IMR-90 (cell line): ENCODE measurements at regions not wholly inside any gene's neighbourhood (a gene's known extent, or its start where the extent isn't known, plus 50 kb on each side); places are given as distances from the start of the nearest gene placed in this dataset.

Experiments
- ATAC-seq: fragments of 200-7000 bp; cut with Tn5 transposase; 2 replicates; pipeline ENCODE4 v1.9.1; 2020; ENCODE audit warnings: low read depth, mild to moderate bottlenecking, moderate library complexity
- BruUV-seq: library from RNA; stranded (reverse); fragments of 400-500 nt; replicated peaks from 2 replicates; lab custom pipeline; 2021; lab: Mats Ljungman, UMichigan
- CTCF ChIA-PET: fragments of 300-600 bp; formaldehyde crosslinking; extraction: SDS; loops from one replicate; lab custom pipeline; 2021; ENCODE audit warnings: antibody characterized with exemption; lab: Yijun Ruan, JAX
- POLR2A ChIA-PET: fragments of 300-600 bp; sonication (Branson Sonifier 250); formaldehyde crosslinking; loops from one replicate; lab custom pipeline; 2022; ENCODE audit warnings: antibody characterized with exemption; ENCODE audit not compliant: unreplicated experiment; lab: Charles Lee
- DNase-seq: peaks from one replicate; pipeline ENCODE4 v3.0.0; 2013
- H2AFZ ChIP-seq: replicated peaks from 2 replicates; pipeline ENCODE3; 2013; ENCODE audit warnings: low read length, mild to moderate bottlenecking; ENCODE audit not compliant: poor library complexity
- H2AK5ac ChIP-seq: 2 replicates; pipeline ENCODE4 v1.6.1; 2013; ENCODE audit warnings: low read depth, low read length, inconsistent platforms
- H2AK9ac ChIP-seq: replicated peaks from 2 replicates; pipeline ENCODE3; 2013; ENCODE audit warnings: mild to moderate bottlenecking, low read depth, low read length, moderate library complexity; ENCODE audit not compliant: poor library complexity
- H2BK120ac ChIP-seq: 2 replicates; pipeline ENCODE4 v1.6.1; 2013; ENCODE audit warnings: low read depth, low read length, inconsistent platforms
- H2BK15ac ChIP-seq: 3 replicates; pipeline ENCODE4 v1.6.1; 2013; ENCODE audit warnings: low read depth, low read length, inconsistent platforms
- H2BK20ac ChIP-seq: 2 replicates; pipeline ENCODE4 v1.6.1; 2013; ENCODE audit warnings: low read depth, mild to moderate bottlenecking, inconsistent platforms, low read length, moderate library complexity
- H2BK5ac ChIP-seq: 2 replicates; pipeline ENCODE4 v1.6.1; 2013; ENCODE audit warnings: mild to moderate bottlenecking, low read depth, low read length, inconsistent platforms; ENCODE audit not compliant: poor library complexity, severe bottlenecking
- H3K14ac ChIP-seq: replicated peaks from 2 replicates; pipeline ENCODE4 v1.6.1; 2013; ENCODE audit warnings: low read depth, low read length, inconsistent platforms
- H3K18ac ChIP-seq: 2 replicates; pipeline ENCODE4 v1.6.1; 2013; ENCODE audit warnings: low read depth, low read length, control low read depth
- H3K23ac ChIP-seq: 2 replicates; pipeline ENCODE4 v1.6.1; 2013; ENCODE audit warnings: low read depth, low read length, inconsistent platforms
- H3K27ac ChIP-seq: 2 replicates; pipeline ENCODE4 v1.5.1; 2013; ENCODE audit warnings: mild to moderate bottlenecking, control low read depth, low read length; ENCODE audit not compliant: insufficient read depth
- H3K27me3 ChIP-seq: 2 replicates; pipeline ENCODE4 v1.6.1; 2013; ENCODE audit warnings: low read length; ENCODE audit not compliant: control insufficient read depth, insufficient read depth
- H3K36me3 ChIP-seq: 2 replicates; pipeline ENCODE4 v1.6.1; 2013; ENCODE audit warnings: low read length, mixed read lengths; ENCODE audit not compliant: control insufficient read depth, insufficient read depth
- H3K4ac ChIP-seq: 2 replicates; pipeline ENCODE4 v1.6.1; 2013; ENCODE audit warnings: low read depth, low read length, inconsistent platforms
- H3K4me1 ChIP-seq: 2 replicates; pipeline ENCODE4 v1.6.1; 2013; ENCODE audit warnings: low read length, mixed read lengths; ENCODE audit not compliant: control insufficient read depth, insufficient read depth
- H3K4me2 ChIP-seq: 2 replicates; pipeline ENCODE4 v1.6.1; 2013; ENCODE audit warnings: low read depth, mild to moderate bottlenecking, control low read depth, low read length, moderate library complexity
- H3K4me3 ChIP-seq: 2 replicates; pipeline ENCODE4 v1.5.1; 2013; ENCODE audit warnings: low read depth, mild to moderate bottlenecking, control low read depth, low read length, moderate library complexity; ENCODE audit not compliant: insufficient read depth
- H3K56ac ChIP-seq: 2 replicates; pipeline ENCODE4 v1.6.1; 2013; ENCODE audit warnings: low read length, inconsistent platforms; ENCODE audit not compliant: insufficient read depth; ENCODE audit errors: extremely low read depth
- H3K79me1 ChIP-seq, 2 experiments: 2 replicates each; pipeline ENCODE4 v1.6.1; 2013; ENCODE audit warnings: low read length in 2 of 2, inconsistent platforms in 1 of 2, low read depth in 1 of 2
- H3K9ac ChIP-seq: 2 replicates; pipeline ENCODE4 v1.6.1; 2013; ENCODE audit warnings: low read depth, low read length, control low read depth
- H3K9me1 ChIP-seq: 2 replicates; pipeline ENCODE4 v1.6.1; 2013; ENCODE audit warnings: low read length, inconsistent platforms; ENCODE audit not compliant: insufficient read depth
- H3K9me3 ChIP-seq: 2 replicates; pipeline ENCODE4 v1.6.1; 2013; ENCODE audit warnings: low read length; ENCODE audit not compliant: control insufficient read depth, insufficient read depth
- H4K20me1 ChIP-seq: 2 replicates; pipeline ENCODE4 v1.6.1; 2013; ENCODE audit warnings: low read length, inconsistent platforms; ENCODE audit not compliant: insufficient read depth
- H4K5ac ChIP-seq: 2 replicates; pipeline ENCODE4 v1.6.1; 2013; ENCODE audit warnings: mild to moderate bottlenecking, low read depth, low read length, control low read depth
- H4K8ac ChIP-seq, 2 experiments: 2 replicates each; pipeline ENCODE4 v1.6.1; 2013; ENCODE audit warnings: low read depth in 2 of 2, low read length in 2 of 2, control low read depth in 1 of 2, inconsistent platforms in 1 of 2
- H4K91ac ChIP-seq: 2 replicates; pipeline ENCODE4 v1.6.1; 2013; ENCODE audit warnings: low read depth, low read length, inconsistent platforms; ENCODE audit not compliant: insufficient read depth
- BHLHE40 ChIP-seq: fragments of 150-350 bp; IDR thresholded peaks from 2 replicates; pipeline ENCODE4 v1.6.1; 2016; ENCODE audit warnings: mild to moderate bottlenecking, low read depth, low read length
- CEBPB ChIP-seq: IDR thresholded peaks from 2 replicates; pipeline ENCODE4 v1.6.1; 2012; ENCODE audit warnings: low read depth, low read length, improper control_type of control experiment
- CHD1 ChIP-seq: IDR thresholded peaks from 2 replicates; pipeline ENCODE4 v1.6.1; 2012; ENCODE audit warnings: low read depth, low read length, improper control_type of control experiment
- CTCF ChIP-seq: conservative IDR thresholded peaks from 2 replicates; pipeline ENCODE4 v1.5.1; 2012; ENCODE audit warnings: mild to moderate bottlenecking, low read depth, low read length, improper control_type of control experiment
- ELK1 ChIP-seq: fragments of 150-350 bp; IDR thresholded peaks from 2 replicates; pipeline ENCODE4 v1.6.1; 2016; ENCODE audit warnings: low read depth, mild to moderate bottlenecking, low read length, moderate library complexity, borderline replicate concordance
- FOS ChIP-seq: fragments of 150-350 bp; IDR thresholded peaks from 2 replicates; pipeline ENCODE4 v1.6.1; 2016; ENCODE audit warnings: low read depth, low read length
- MAFK ChIP-seq: IDR thresholded peaks from 2 replicates; pipeline ENCODE4 v1.6.1; 2012; ENCODE audit warnings: low read depth, low read length, improper control_type of control experiment
- MAZ ChIP-seq: IDR thresholded peaks from 2 replicates; pipeline ENCODE4 v1.6.1; 2012; ENCODE audit warnings: low read depth, mild to moderate bottlenecking, low read length, improper control_type of control experiment, moderate library complexity, borderline replicate concordance
- MXI1 ChIP-seq: IDR thresholded peaks from 2 replicates; pipeline ENCODE4 v1.6.1; 2012; ENCODE audit warnings: low read depth, mild to moderate bottlenecking, low read length, moderate library complexity, borderline replicate concordance
- NFE2L2 ChIP-seq: fragments of 150-350 bp; IDR thresholded peaks from 2 replicates; pipeline ENCODE4 v1.6.1; 2016; ENCODE audit warnings: low read depth, mild to moderate bottlenecking, low read length
- POLR2A ChIP-seq: IDR thresholded peaks from 2 replicates; pipeline ENCODE4 v1.6.1; 2012; ENCODE audit warnings: mild to moderate bottlenecking, low read depth, low read length
- RAD21 ChIP-seq: IDR thresholded peaks from 2 replicates; pipeline ENCODE4 v1.6.1; 2012; ENCODE audit warnings: low read length, improper control_type of control experiment
- RCOR1 ChIP-seq: IDR thresholded peaks from 2 replicates; pipeline ENCODE4 v1.6.1; 2012; ENCODE audit warnings: mild to moderate bottlenecking, low read length, improper control_type of control experiment; ENCODE audit not compliant: insufficient replicate concordance
- RFX5 ChIP-seq: IDR thresholded peaks from 2 replicates; pipeline ENCODE4 v1.8.0; 2012; ENCODE audit warnings: low read depth, mild to moderate bottlenecking, low read length, moderate library complexity
- SMC3 ChIP-seq: fragments of 150-350 bp; IDR thresholded peaks from 2 replicates; pipeline ENCODE4 v1.6.1; 2016; ENCODE audit warnings: low read depth, mild to moderate bottlenecking, antibody characterized with exemption, low read length, moderate library complexity
- USF2 ChIP-seq: fragments of 150-350 bp; IDR thresholded peaks from 2 replicates; pipeline ENCODE4 v1.6.1; 2017; ENCODE audit warnings: mild to moderate bottlenecking, antibody characterized with exemption, low read length, low read depth
- WGBS, 2 experiments: methylation state at CpG; one replicate each; pipeline versions ENCODE4 v1.1.5 to v1.1.7; 2013; ENCODE audit warnings: missing lambda C conversion rate in 2 of 2; ENCODE audit not compliant: insufficient read length in 1 of 2; ENCODE audit errors: extremely low coverage in 2 of 2; 5-methylcytosine and 5-hydroxymethylcytosine counted together
- dilution Hi-C: fragments of 300-500 bp; cut with HindIII; formaldehyde crosslinking; loops from one replicate; pipeline ENCODE4 v1.14.3; 2018; ENCODE audit warnings: low sequenced_read_pairs; ENCODE audit not compliant: unreplicated experiment
- in situ Hi-C: fragments of 300-500 bp; cut with MboI; formaldehyde crosslinking; loops from 3 replicates; pipeline ENCODE4 v1.14.3; 2019; ENCODE audit warnings: low sequenced_read_pairs, inconsistent platforms, mixed read lengths
- intact Hi-C: fragments of 100-400 bp; cut with micrococcal nuclease; formaldehyde crosslinking; loops from 2 replicates; pipeline ENCODE4 v1.10.0; 2022

- WGBS, 2 experiments = no CpG with 5 or more reads among the region's 1 CpG
- H3K4ac ChIP-seq = no peak overlapping the region
These were observed 248.8 kb downstream of the RHOU start for GRCh38 chr1:228984107-228984506.

More at GRCh38 chr1:228984107-228984506, 248.8 kb downstream of the RHOU start:
- Histone ChIP-seq H2AK5ac (no peak overlapping the region), H3K9ac (no peak overlapping the region), H2AFZ (no peak overlapping the region), H3K9me3 (no peaks in the 10 kb centered on the region), H3K4me3 (no peak overlapping the region), H2BK5ac (no peak overlapping the region), H2AK9ac (no peak overlapping the region), H3K27ac (no peak overlapping the region), H3K36me3 (no peaks in the 10 kb centered on the region), H3K4me1 (peaks cover 5% of the 10 kb centered on the region; the same call in 1 of the 2 replicates), H3K27me3 (no peaks in the 10 kb centered on the region), H3K23ac (no peak overlapping the region), H4K20me1 (no peaks in the 10 kb centered on the region), H4K5ac (no peak overlapping the region), H3K14ac (no peak overlapping the region), H2BK20ac (no peak overlapping the region), H3K56ac (no peak overlapping the region), H2BK120ac (no peak overlapping the region), H3K9me1 (no peaks in the 10 kb centered on the region), H2BK15ac (no peak overlapping the region), H3K4me2 (no peak overlapping the region), H4K91ac (no peak overlapping the region), H3K79me1 (no peaks in the 10 kb centered on the region), H3K18ac (no peak overlapping the region), H4K8ac (no peak overlapping the region)
- DNase-seq (no peak), ATAC-seq (no peak)
- intact Hi-C loops (no loop called here), dilution Hi-C loops (no loop called here), in situ Hi-C loops (no loop called here)
- TF ChIP-seq CHD1 = no peak
- TF ChIP-seq RAD21 = no peak
- no peak for TF ChIP-seq MXI1
- TF ChIP-seq CEBPB = no peak
- no peak for TF ChIP-seq MAZ
- TF ChIP-seq USF2 = no peak
- no peak for TF ChIP-seq FOS
- no peak for TF ChIP-seq POLR2A
- TF ChIP-seq NFE2L2 = no peak
- TF ChIP-seq RCOR1 = no peak
- TF ChIP-seq SMC3 = no peak
- TF ChIP-seq BHLHE40 = no peak
- TF ChIP-seq ELK1 = no peak
- TF ChIP-seq RFX5 = no peak
- no peak for TF ChIP-seq MAFK
- no peak for TF ChIP-seq CTCF
- POLR2A ChIA-PET = no interaction called here
- BruUV-seq = no TSS peak
- CTCF ChIA-PET = no interaction called here
